ENCODE measurements at regions not wholly inside any gene's neighbourhood (a gene's known extent, or its start where the extent isn't known, plus 50 kb on each side); places are given as distances from the start of the nearest gene placed in this dataset.

GRCh38 chr3:89973156-89973555, 865.7 kb downstream of the EPHA3 start:
- 88% methylated on average over 2 of the region's 2 CpGs; no CpG with 5 or more reads in 1 of the 2 experiments for WGBS, 2 experiments (ENCODE audit: extremely low coverage in 1 of 2, insufficient coverage in 1 of 2, insufficient read length in 1 of 2, insufficient replicate concordance in 2 of 2, low coverage in 1 of 2, low lambda C conversion rate in 2 of 2, missing lambda C conversion rate in 1 of 2)
- no peaks in the 10 kb centered on the region for H3K27me3 ChIP-seq (replicated peaks in 1 of 4; ENCODE audit: control insufficient read depth in 3 of 4, extremely low read depth in 1 of 4, insufficient read depth in 3 of 4, low read length in 3 of 4)
- no peak overlapping the region for H3K4ac ChIP-seq (replicated peaks; ENCODE audit: insufficient read length, low read depth, low read length)
- FAIRE-seq (no peak), DNase-seq (ENCODE audit: low read depth in 1 of 2, low spot score in 2 of 2) (no peak)
- no peak overlapping the region for H4K8ac ChIP-seq (ENCODE audit: extremely low read depth, insufficient read depth, low read length)
- no peak overlapping the region for H3K23ac ChIP-seq (ENCODE audit: insufficient read length)
- CTCF ChIA-PET (ENCODE audit: partially characterized antibody): no interaction called here
- POLR2A ChIA-PET (ENCODE audit: partially characterized antibody): no interaction called here
- no peak overlapping the region for H2BK120ac ChIP-seq (replicated peaks; ENCODE audit: low read depth, low read length)
- no peak overlapping the region for H2BK5ac ChIP-seq (ENCODE audit: low read depth, low read length)
- H2AK5ac ChIP-seq (ENCODE audit: low read depth, low read length): no peak overlapping the region
- no peak overlapping the region for H3K4me3 ChIP-seq (ENCODE audit: extremely low read depth in 1 of 4, insufficient read depth in 2 of 4, low read depth in 3 of 4, low read length in 4 of 4)
- no peaks in the 10 kb centered on the region for H3K23me2 ChIP-seq (ENCODE audit: low read depth, low read length)
- no peak for TF ChIP-seq CREB1 (IDR thresholded peaks at IDR 0.05)
- no peak for TF ChIP-seq CEBPB (IDR thresholded peaks at IDR 0.05; ENCODE audit: low read depth, low read length)
- TF ChIP-seq SIRT6 (IDR thresholded peaks at IDR 0.05; ENCODE audit: low read length): no peak
- TF ChIP-seq HDAC2 (IDR thresholded peaks at IDR 0.05; ENCODE audit: borderline replicate concordance in 1 of 2, low read depth in 2 of 2, low read length in 2 of 2): no peak
- no peak for TF ChIP-seq RAD21 (IDR thresholded peaks at IDR 0.05 in 1 of 2, conservative IDR thresholded peaks at IDR 0.05 in 1 of 2; ENCODE audit: low read depth in 2 of 2, low read length in 2 of 2)
- TF ChIP-seq TAF7 (optimal IDR thresholded peaks at IDR 0.05; ENCODE audit: borderline replicate concordance, low read depth, low read length): no peak
- no peak for TF ChIP-seq POLR2AphosphoS5 (IDR thresholded peaks at IDR 0.05; ENCODE audit: low read depth, low read length)
- TF ChIP-seq EZH2 (IDR thresholded peaks at IDR 0.05; ENCODE audit: low read depth, low read length, severe bottlenecking): no peak
- no peak for TF ChIP-seq E2F6 (IDR thresholded peaks at IDR 0.05)
- no peak for TF ChIP-seq KDM5A (IDR thresholded peaks at IDR 0.05; ENCODE audit: low read length)
- H3K36me3 ChIP-seq (ENCODE audit: control insufficient read depth in 2 of 4, insufficient read depth in 4 of 4, low read length in 3 of 4): no peaks in the 10 kb centered on the region
- H3K14ac ChIP-seq (ENCODE audit: insufficient read length): no peak overlapping the region
- no peak overlapping the region for H3K18ac ChIP-seq (ENCODE audit: extremely low read depth, low read length)
- no peak overlapping the region for H3K9ac ChIP-seq (replicated peaks in 1 of 4; ENCODE audit: extremely low read depth in 1 of 4, low read depth in 3 of 4, low read length in 3 of 4)
- no peak overlapping the region for H2BK20ac ChIP-seq (ENCODE audit: low read length)
- H4K91ac ChIP-seq (replicated peaks; ENCODE audit: insufficient read length, low read length): no peak overlapping the region
- no peak overlapping the region for H2BK12ac ChIP-seq (ENCODE audit: low read depth, low read length)
- H4K20me1 ChIP-seq (replicated peaks in 1 of 2; ENCODE audit: control insufficient read depth in 1 of 2, insufficient read depth in 2 of 2, low read length in 2 of 2): no peaks in the 10 kb centered on the region
- no peak overlapping the region for H4K5ac ChIP-seq (ENCODE audit: insufficient read length, low read depth, low read length)
- H3K79me1 ChIP-seq (ENCODE audit: low read depth, low read length): no peaks in the 10 kb centered on the region
- H3K79me2 ChIP-seq (ENCODE audit: control insufficient read depth in 1 of 2, insufficient read depth in 2 of 2, low read length in 2 of 2): no peaks in the 10 kb centered on the region
- no peaks in the 10 kb centered on the region; a peak in 1 of 4 replicates for H3K9me3 ChIP-seq (ENCODE audit: insufficient read depth in 2 of 2, low read depth in 1 of 2, low read length in 1 of 2)
- no peak overlapping the region for H2AFZ ChIP-seq (ENCODE audit: low read length)
- H3K4me2 ChIP-seq (ENCODE audit: insufficient read depth in 1 of 2, low read depth in 2 of 2, low read length in 2 of 2): no peak overlapping the region
- no peak overlapping the region for H3K56ac ChIP-seq (replicated peaks; ENCODE audit: insufficient read length, low read depth, low read length)
- H3K27ac ChIP-seq (ENCODE audit: low read depth, low read length): no peak overlapping the region
- H2BK15ac ChIP-seq (ENCODE audit: low read length): no peak overlapping the region
- no peaks in the 10 kb centered on the region for H3K4me1 ChIP-seq (replicated peaks in 1 of 4; ENCODE audit: control insufficient read depth in 3 of 4, insufficient read depth in 4 of 4, low read length in 3 of 4)

All from H1 (cell line).